ENCODE measurements at regions not wholly inside any gene's neighbourhood (a gene's known extent, or its start where the extent isn't known, plus 50 kb on each side); places are given as distances from the start of the nearest gene placed in this dataset.

DNA sequence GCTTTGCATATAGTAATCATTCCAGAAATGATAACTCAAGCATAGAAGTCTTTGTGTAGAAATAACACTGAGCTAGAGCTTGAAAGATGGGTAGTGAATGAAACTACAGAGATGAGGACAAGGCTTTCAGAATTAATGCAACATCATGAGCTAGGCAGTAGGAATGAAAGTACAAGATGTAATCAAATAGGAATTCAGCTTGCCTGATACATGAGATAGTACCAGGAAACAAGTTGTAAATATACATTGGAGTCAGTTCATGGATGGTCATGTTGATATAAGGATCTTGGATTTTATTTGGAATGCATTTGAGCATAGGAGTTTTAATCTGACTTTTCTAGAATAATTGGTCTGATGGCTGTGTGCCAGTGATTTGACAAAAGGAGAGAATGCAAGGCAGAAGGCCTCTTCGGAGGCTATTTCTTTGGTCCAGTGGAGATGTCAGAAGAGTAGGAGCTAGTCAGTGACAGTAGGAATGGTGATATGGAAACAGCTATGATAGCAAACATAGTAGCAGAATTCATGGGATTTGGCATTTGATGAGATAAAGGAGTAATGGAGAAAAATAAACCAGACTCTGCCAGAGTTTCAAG, 206.4 kb upstream of the PACRGL start:
- peak; percentile 43 for DNase-seq (ENCODE audit: low read depth)
- TF ChIP-seq, protein P1, sequence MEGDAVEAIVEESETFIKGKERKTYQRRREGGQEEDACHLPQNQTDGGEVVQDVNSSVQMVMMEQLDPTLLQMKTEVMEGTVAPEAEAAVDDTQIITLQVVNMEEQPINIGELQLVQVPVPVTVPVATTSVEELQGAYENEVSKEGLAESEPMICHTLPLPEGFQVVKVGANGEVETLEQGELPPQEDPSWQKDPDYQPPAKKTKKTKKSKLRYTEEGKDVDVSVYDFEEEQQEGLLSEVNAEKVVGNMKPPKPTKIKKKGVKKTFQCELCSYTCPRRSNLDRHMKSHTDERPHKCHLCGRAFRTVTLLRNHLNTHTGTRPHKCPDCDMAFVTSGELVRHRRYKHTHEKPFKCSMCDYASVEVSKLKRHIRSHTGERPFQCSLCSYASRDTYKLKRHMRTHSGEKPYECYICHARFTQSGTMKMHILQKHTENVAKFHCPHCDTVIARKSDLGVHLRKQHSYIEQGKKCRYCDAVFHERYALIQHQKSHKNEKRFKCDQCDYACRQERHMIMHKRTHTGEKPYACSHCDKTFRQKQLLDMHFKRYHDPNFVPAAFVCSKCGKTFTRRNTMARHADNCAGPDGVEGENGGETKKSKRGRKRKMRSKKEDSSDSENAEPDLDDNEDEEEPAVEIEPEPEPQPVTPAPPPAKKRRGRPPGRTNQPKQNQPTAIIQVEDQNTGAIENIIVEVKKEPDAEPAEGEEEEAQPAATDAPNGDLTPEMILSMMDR (IDR thresholded peaks at IDR 0.05; ENCODE audit: insufficient read depth, low read depth, low read length, missing control alignments): no peak
- no peak overlapping the region for H3K4me3 ChIP-seq (ENCODE audit: low read length)

DNA sequence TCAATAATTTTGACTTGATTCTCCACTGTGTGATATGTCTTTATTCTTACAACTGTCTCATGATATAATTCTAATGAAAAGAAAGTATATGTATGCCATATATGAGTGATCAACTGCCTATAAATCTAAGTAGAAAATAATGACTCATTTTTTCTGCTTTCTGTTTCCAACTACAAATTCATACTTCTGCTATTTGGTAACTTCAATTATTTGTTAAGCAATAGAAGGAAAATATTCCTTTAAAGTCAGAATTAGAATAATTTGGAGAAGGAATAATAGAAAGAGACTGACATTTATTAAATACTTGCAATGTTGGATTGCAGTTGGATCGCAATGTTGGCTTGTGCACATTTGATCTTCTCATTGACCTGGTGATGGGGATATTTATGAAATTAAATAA, 204.2 kb upstream of the PACRGL start:
- no peak overlapping the region for H3K4me3 ChIP-seq (ENCODE audit: low read length)
- no peak for DNase-seq (ENCODE audit: low read depth)
- TF ChIP-seq, protein P1 (IDR thresholded peaks at IDR 0.05; ENCODE audit: insufficient read depth, low read depth, low read length, missing control alignments): no peak

DNA sequence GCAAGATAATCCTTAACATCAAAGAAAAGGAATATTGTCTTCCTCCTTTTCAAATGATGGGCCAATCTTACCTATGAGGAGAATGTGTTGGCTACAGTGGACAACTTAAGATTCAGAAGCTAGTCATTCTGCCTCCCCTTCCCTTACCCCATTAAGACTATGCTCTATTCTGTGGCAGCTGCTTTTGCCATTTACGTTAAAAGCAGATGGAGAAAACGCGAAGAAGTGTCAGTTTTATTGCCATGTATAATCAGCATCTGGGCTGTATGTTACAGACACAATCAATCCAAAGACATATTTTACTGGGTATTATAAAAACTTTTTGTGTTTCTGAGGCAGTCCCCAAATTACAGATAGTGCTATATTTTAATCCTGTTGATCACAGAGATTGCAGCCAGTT, 196.1 kb upstream of the PACRGL start:
- no peak for DNase-seq (ENCODE audit: low read depth)
- TF ChIP-seq, protein P1 (IDR thresholded peaks at IDR 0.05; ENCODE audit: insufficient read depth, low read depth, low read length, missing control alignments): no peak
- H3K4me3 ChIP-seq (ENCODE audit: low read length): no peak overlapping the region

DNA sequence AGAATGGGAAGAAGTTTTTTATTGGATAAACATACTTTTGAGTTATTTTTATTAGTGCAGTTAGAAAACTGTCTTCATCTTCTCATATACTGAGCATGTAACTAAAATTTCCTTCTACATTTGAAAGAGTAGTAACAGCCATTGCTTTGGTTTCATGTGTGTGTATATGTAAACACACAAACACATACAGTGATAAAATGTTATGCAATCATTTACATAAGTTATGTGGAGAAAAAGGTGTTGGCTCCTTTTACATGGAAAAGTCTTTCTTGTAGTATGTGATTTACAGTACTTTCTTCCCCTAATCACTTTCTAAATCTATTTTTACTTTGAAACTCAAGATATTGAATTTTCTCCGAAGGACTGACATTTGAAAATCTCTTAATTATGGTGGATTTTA, 194.3 kb upstream of the PACRGL start:
- H3K4me3 ChIP-seq (ENCODE audit: low read length): no peak overlapping the region
- DNase-seq (ENCODE audit: low read depth): no peak
- TF ChIP-seq, protein P1 (IDR thresholded peaks at IDR 0.05; ENCODE audit: insufficient read depth, low read depth, low read length, missing control alignments): no peak

DNA sequence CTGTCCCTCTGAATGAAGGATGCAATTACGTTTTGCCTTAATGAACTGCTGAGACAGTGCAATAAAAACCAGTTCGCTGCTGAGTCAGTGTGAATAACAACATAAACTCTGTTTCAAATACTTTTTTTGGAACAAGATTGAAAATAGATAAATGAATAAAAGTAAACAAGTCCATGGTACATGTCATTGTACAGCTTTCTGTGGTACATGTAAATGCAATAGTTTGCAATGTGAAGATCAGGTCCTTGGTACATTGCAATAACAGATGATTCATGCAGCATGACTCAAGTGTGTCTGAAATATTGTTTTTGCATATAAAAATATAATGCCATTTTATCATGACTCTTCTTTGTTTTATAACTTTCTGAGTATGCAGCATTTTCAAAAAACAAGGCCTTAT, 193.4 kb upstream of the PACRGL start:
- H3K4me3 ChIP-seq (ENCODE audit: low read length): no peak overlapping the region
- peak; percentile 78 for DNase-seq (ENCODE audit: low read depth)
- TF ChIP-seq, protein P1 (IDR thresholded peaks at IDR 0.05; ENCODE audit: insufficient read depth, low read depth, low read length, missing control alignments): no peak

DNA sequence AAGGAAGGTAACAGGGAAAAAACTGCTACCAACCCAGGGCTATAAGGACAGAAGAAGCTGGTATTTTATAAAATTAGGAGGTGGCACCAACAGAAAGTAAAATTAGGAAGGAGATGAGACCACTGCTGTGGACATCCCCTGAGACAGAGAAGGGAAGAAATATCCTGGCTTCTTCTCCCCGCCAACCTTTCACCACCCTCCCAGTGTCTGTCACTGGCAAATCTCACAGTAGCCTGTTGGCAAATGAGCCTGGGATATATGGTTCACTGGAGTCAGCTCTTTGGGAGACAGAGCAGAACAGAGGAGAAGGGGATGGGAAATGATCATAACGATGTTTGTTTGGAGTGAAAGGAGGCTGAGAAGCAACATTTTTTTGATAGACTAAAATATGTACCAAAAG, 190.9 kb upstream of the PACRGL start:
- TF ChIP-seq, protein P1 (IDR thresholded peaks at IDR 0.05; ENCODE audit: insufficient read depth, low read depth, low read length, missing control alignments): no peak
- no peak for DNase-seq (ENCODE audit: low read depth)
- no peak overlapping the region for H3K4me3 ChIP-seq (ENCODE audit: low read length)
